ENCODE measurements at regions not wholly inside any gene's neighbourhood (a gene's known extent, or its start where the extent isn't known, plus 50 kb on each side); places are given as distances from the start of the nearest gene placed in this dataset.
"Not testable (repeated sequence)": the region's sequence is repeated elsewhere in the genome, so short reads cannot be mapped to it uniquely, and the experiment has no call there.

- H4K91ac ChIP-seq (replicated peaks; ENCODE audit: insufficient read length, low read length); H3K27me3 ChIP-seq (replicated peaks in 1 of 4; ENCODE audit: control insufficient read depth in 3 of 4, extremely low read depth in 1 of 4, insufficient read depth in 3 of 4, low read length in 3 of 4); H4K20me1 ChIP-seq (replicated peaks in 1 of 2; ENCODE audit: control insufficient read depth in 1 of 2, insufficient read depth in 2 of 2, low read length in 2 of 2); FAIRE-seq; H3K79me1 ChIP-seq (ENCODE audit: low read depth, low read length); POLR2A ChIA-PET (ENCODE audit: partially characterized antibody); H3K4me1 ChIP-seq (replicated peaks in 1 of 4; ENCODE audit: control insufficient read depth in 3 of 4, insufficient read depth in 4 of 4, low read length in 3 of 4); H3K56ac ChIP-seq (replicated peaks; ENCODE audit: insufficient read length, low read depth, low read length); H3K27ac ChIP-seq (ENCODE audit: low read depth, low read length); H2BK120ac ChIP-seq (replicated peaks; ENCODE audit: low read depth, low read length); H3K23me2 ChIP-seq (ENCODE audit: low read depth, low read length); H3K4me2 ChIP-seq (ENCODE audit: insufficient read depth in 1 of 2, low read depth in 2 of 2, low read length in 2 of 2); CTCF ChIA-PET (ENCODE audit: partially characterized antibody); H2BK20ac ChIP-seq (ENCODE audit: low read length); H3K4ac ChIP-seq (replicated peaks; ENCODE audit: insufficient read length, low read depth, low read length); H2AK5ac ChIP-seq (ENCODE audit: low read depth, low read length); H3K9me3 ChIP-seq (ENCODE audit: insufficient read depth in 2 of 2, low read depth in 1 of 2, low read length in 1 of 2); H4K5ac ChIP-seq (ENCODE audit: insufficient read length, low read depth, low read length); H3K23ac ChIP-seq (ENCODE audit: insufficient read length); DNase-seq (ENCODE audit: low read depth in 1 of 2, low spot score in 2 of 2); H2AFZ ChIP-seq (ENCODE audit: low read length); H3K4me3 ChIP-seq (ENCODE audit: extremely low read depth in 1 of 4, insufficient read depth in 2 of 4, low read depth in 3 of 4, low read length in 4 of 4); H2BK5ac ChIP-seq (ENCODE audit: low read depth, low read length); H3K36me3 ChIP-seq (ENCODE audit: control insufficient read depth in 2 of 4, insufficient read depth in 4 of 4, low read length in 3 of 4); H2BK12ac ChIP-seq (ENCODE audit: low read depth, low read length); H4K8ac ChIP-seq (ENCODE audit: extremely low read depth, insufficient read depth, low read length); H3K14ac ChIP-seq (ENCODE audit: insufficient read length); H2BK15ac ChIP-seq (ENCODE audit: low read length); H3K18ac ChIP-seq (ENCODE audit: extremely low read depth, low read length); H3K9ac ChIP-seq (replicated peaks in 1 of 4; ENCODE audit: extremely low read depth in 1 of 4, low read depth in 3 of 4, low read length in 3 of 4): not testable (repeated sequence)
- peaks cover 9 to 61% of the 10 kb centered on the region in 2 experiments for H3K79me2 ChIP-seq (ENCODE audit: control insufficient read depth in 1 of 2, insufficient read depth in 2 of 2, low read length in 2 of 2)
- WGBS, 2 experiments (ENCODE audit: extremely low coverage in 1 of 2, insufficient coverage in 1 of 2, insufficient read length in 1 of 2, insufficient replicate concordance in 2 of 2, low coverage in 1 of 2, low lambda C conversion rate in 2 of 2, missing lambda C conversion rate in 1 of 2), result 91% methylated on average over 4 of the region's 6 CpGs; no CpG with 5 or more reads in 1 of the 2 experiments
Observed at GRCh38 chr16:29591919-29592318, 71.1 kb upstream of the SPN start.
